Panc1 (cell line): ENCODE measurements at regions not wholly inside any gene's neighbourhood (a gene's known extent, or its start where the extent isn't known, plus 50 kb on each side); places are given as distances from the start of the nearest gene placed in this dataset.

ENCODE experiments used
- ATAC-seq: fragments of 200-7000 bp; cut with Tn5 transposase; 2 replicates; pipeline ENCODE4 v1.9.1; 2020; ENCODE audit warnings: mild to moderate bottlenecking, moderate library complexity
- BruUV-seq: library from RNA; stranded (reverse); fragments of 400-500 nt; replicated peaks from 2 replicates; lab custom pipeline; 2021; lab: Mats Ljungman, UMichigan
- CTCF ChIA-PET: fragments of 300-600 bp; sonication (Branson Sonifier 250); formaldehyde crosslinking; loops from one replicate; lab custom pipeline; 2022; ENCODE audit warnings: antibody characterized with exemption; lab: Charles Lee
- POLR2A ChIA-PET: fragments of 300-600 bp; sonication (Branson Sonifier 250); formaldehyde crosslinking; loops from one replicate; lab custom pipeline; 2022; ENCODE audit warnings: antibody characterized with exemption; lab: Charles Lee
- DNase-seq: peaks from one replicate; pipeline ENCODE4 v3.0.0-alpha.2; 2010; ENCODE audit warnings: low read depth, low spot score
- H3K27ac ChIP-seq: 2 replicates; pipeline ENCODE4 v1.5.1; 2011; ENCODE audit warnings: mild to moderate bottlenecking, low read length, inconsistent platforms
- H3K27me3 ChIP-seq: fragments of 200-500 bp; sonication (Bioruptor generic); 2 replicates; pipeline ENCODE4 v1.6.0; 2014; ENCODE audit warnings: low read length, inconsistent platforms; ENCODE audit not compliant: control insufficient read depth, insufficient read depth
- H3K36me3 ChIP-seq: fragments of 200-500 bp; sonication (Bioruptor generic); 2 replicates; pipeline ENCODE4 v1.5.1; 2014; ENCODE audit warnings: inconsistent platforms, mild to moderate bottlenecking, low read length, moderate library complexity; ENCODE audit not compliant: control insufficient read depth, insufficient read depth
- H3K4me1 ChIP-seq: 2 replicates; pipeline ENCODE4 v1.5.1; 2011; ENCODE audit warnings: inconsistent platforms, mild to moderate bottlenecking, low read length, moderate library complexity; ENCODE audit not compliant: control insufficient read depth, insufficient read depth
- H3K4me3 ChIP-seq, 2 experiments: 2 replicates each; pipeline ENCODE4 v1.5.1; 2011 to 2012; ENCODE audit warnings: low read depth in 2 of 2, low read length in 2 of 2, mild to moderate bottlenecking in 2 of 2, inconsistent platforms in 1 of 2, moderate library complexity in 1 of 2
- H3K9me3 ChIP-seq: fragments of 200-500 bp; sonication (Bioruptor generic); 2 replicates; pipeline ENCODE4 v1.5.1; 2014; ENCODE audit warnings: low read depth, mild to moderate bottlenecking, inconsistent platforms, low read length, moderate library complexity; ENCODE audit not compliant: control insufficient read depth, insufficient read depth
- POLR2AphosphoS5 ChIP-seq: IDR thresholded peaks from 2 replicates; pipeline ENCODE4 v1.6.1; 2012; ENCODE audit warnings: mild to moderate bottlenecking, low read depth, low read length, moderate library complexity
- SIN3A ChIP-seq: IDR thresholded peaks from 2 replicates; pipeline ENCODE4 v1.6.1; 2012; ENCODE audit warnings: low read depth, mild to moderate bottlenecking, low read length, moderate library complexity, borderline replicate concordance; ENCODE audit not compliant: insufficient read depth
- TCF7L2 ChIP-seq: IDR thresholded peaks from 2 replicates; pipeline ENCODE4 v1.6.1; 2011; ENCODE audit warnings: mild to moderate bottlenecking, low read depth, low read length, inconsistent platforms
- in situ Hi-C: cut with HindIII; loops from 2 replicates; pipeline ENCODE4 v1.10.0; 2016; ENCODE audit warnings: low sequenced_read_pairs, low pct_unique_long_range_greater_than_20kb
- intact Hi-C: fragments of 100-400 bp; cut with micrococcal nuclease; formaldehyde crosslinking; loops from one replicate; pipeline ENCODE4 v1.10.0; 2022; ENCODE audit not compliant: unreplicated experiment
- TF ChIP-seq, protein P1 (sequence below): fragments of 450-650 bp; IDR thresholded peaks from 2 replicates; pipeline ENCODE4 v1.5.1; 2017; ENCODE audit warnings: mild to moderate bottlenecking
- TF ChIP-seq, protein P2 (sequence below), 2 experiments: IDR thresholded peaks; 2 replicates each; pipeline ENCODE4 v1.6.1; 2011 to 2012; ENCODE audit warnings: low read depth in 2 of 2, control low read depth in 1 of 2, low read length in 1 of 2, mild to moderate bottlenecking in 1 of 2, moderate library complexity in 1 of 2; ENCODE audit not compliant: insufficient read depth in 1 of 2

DNA sequence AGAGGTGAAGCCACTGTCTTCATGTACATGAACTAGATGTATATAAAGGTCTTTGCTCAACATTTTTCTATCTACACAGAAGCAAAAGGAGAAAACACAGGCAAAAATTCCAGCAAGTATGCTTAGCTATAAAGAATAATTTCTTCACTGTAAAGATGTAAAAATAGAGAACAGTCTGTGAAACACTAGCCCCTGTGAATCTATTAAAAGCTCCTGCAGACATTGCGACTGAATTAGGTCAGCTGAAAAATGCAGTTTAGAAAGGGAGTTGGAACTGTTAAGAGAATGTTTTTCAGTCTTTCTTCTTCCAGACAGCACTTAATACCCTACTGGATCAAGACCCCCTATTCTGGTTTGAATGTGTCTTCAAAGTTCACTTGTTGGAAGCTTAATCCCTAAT, 291.5 kb downstream of the KBTBD8 start:
- TF ChIP-seq TCF7L2 (no peak), POLR2AphosphoS5 (no peak), SIN3A (no peak)
- TF ChIP-seq, protein P1, sequence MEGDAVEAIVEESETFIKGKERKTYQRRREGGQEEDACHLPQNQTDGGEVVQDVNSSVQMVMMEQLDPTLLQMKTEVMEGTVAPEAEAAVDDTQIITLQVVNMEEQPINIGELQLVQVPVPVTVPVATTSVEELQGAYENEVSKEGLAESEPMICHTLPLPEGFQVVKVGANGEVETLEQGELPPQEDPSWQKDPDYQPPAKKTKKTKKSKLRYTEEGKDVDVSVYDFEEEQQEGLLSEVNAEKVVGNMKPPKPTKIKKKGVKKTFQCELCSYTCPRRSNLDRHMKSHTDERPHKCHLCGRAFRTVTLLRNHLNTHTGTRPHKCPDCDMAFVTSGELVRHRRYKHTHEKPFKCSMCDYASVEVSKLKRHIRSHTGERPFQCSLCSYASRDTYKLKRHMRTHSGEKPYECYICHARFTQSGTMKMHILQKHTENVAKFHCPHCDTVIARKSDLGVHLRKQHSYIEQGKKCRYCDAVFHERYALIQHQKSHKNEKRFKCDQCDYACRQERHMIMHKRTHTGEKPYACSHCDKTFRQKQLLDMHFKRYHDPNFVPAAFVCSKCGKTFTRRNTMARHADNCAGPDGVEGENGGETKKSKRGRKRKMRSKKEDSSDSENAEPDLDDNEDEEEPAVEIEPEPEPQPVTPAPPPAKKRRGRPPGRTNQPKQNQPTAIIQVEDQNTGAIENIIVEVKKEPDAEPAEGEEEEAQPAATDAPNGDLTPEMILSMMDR = no peak
- TF ChIP-seq, protein P2, sequence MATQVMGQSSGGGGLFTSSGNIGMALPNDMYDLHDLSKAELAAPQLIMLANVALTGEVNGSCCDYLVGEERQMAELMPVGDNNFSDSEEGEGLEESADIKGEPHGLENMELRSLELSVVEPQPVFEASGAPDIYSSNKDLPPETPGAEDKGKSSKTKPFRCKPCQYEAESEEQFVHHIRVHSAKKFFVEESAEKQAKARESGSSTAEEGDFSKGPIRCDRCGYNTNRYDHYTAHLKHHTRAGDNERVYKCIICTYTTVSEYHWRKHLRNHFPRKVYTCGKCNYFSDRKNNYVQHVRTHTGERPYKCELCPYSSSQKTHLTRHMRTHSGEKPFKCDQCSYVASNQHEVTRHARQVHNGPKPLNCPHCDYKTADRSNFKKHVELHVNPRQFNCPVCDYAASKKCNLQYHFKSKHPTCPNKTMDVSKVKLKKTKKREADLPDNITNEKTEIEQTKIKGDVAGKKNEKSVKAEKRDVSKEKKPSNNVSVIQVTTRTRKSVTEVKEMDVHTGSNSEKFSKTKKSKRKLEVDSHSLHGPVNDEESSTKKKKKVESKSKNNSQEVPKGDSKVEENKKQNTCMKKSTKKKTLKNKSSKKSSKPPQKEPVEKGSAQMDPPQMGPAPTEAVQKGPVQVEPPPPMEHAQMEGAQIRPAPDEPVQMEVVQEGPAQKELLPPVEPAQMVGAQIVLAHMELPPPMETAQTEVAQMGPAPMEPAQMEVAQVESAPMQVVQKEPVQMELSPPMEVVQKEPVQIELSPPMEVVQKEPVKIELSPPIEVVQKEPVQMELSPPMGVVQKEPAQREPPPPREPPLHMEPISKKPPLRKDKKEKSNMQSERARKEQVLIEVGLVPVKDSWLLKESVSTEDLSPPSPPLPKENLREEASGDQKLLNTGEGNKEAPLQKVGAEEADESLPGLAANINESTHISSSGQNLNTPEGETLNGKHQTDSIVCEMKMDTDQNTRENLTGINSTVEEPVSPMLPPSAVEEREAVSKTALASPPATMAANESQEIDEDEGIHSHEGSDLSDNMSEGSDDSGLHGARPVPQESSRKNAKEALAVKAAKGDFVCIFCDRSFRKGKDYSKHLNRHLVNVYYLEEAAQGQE (IDR thresholded peaks at IDR 0.05; ENCODE audit: insufficient read depth in 1 of 2, low read depth in 2 of 2, low read length in 1 of 2) = no peak
- intact Hi-C loops (no loop called here), in situ Hi-C loops (no loop called here)
- H3K9me3 ChIP-seq = no peaks in the 10 kb centered on the region
- ChIA-PET CTCF (no interaction called here), POLR2A (no interaction called here)
- no TSS peak for BruUV-seq
- H3K27ac ChIP-seq = no peak overlapping the region
- ATAC-seq (no peak), DNase-seq (no peak)
- H3K4me3 ChIP-seq = no peak overlapping the region
- no peaks in the 10 kb centered on the region for H3K4me1 ChIP-seq
- no peaks in the 10 kb centered on the region for H3K36me3 ChIP-seq
- no peaks in the 10 kb centered on the region for H3K27me3 ChIP-seq

DNA sequence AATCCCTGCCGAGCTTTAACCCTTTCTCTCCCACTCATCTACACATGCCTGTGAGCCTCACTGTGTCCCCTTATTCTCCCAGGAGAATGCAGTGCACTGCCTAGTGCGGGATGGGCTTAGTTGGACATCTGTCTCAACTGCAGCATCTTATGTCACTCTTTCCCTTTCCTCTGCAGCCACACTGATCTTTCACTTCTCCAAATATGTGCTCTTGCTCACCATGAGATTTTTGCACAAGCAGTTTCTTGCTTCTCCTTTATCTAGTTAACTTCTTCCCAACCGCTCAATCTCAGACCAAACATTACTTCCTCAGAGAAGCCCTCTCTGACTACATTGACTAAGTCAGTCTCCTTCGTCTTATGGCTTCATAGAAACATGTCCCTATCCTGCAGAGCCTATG, 292.3 kb downstream of the KBTBD8 start:
- TF ChIP-seq SIN3A = no peak
- no peak for TF ChIP-seq TCF7L2
- TF ChIP-seq, protein P1 = no peak
- TF ChIP-seq, protein P2 (IDR thresholded peaks at IDR 0.05; ENCODE audit: insufficient read depth in 1 of 2, low read depth in 2 of 2, low read length in 1 of 2) = no peak
- no peak for TF ChIP-seq POLR2AphosphoS5
- ATAC-seq (no peak), DNase-seq (no peak)
- H3K36me3 ChIP-seq = no peaks in the 10 kb centered on the region
- BruUV-seq = no TSS peak
- POLR2A ChIA-PET = no interaction called here
- CTCF ChIA-PET = no interaction called here
- no peaks in the 10 kb centered on the region for H3K27me3 ChIP-seq
- no peaks in the 10 kb centered on the region for H3K4me1 ChIP-seq
- no peaks in the 10 kb centered on the region for H3K9me3 ChIP-seq
- no peak overlapping the region for H3K4me3 ChIP-seq
- H3K27ac ChIP-seq = no peak overlapping the region
- intact Hi-C loops (no loop called here), in situ Hi-C loops (no loop called here)
